Progenitor cell of endocrine pancreas (in vitro differentiated cells): ENCODE measurements at regions not wholly inside any gene's neighbourhood (a gene's known extent, or its start where the extent isn't known, plus 50 kb on each side); places are given as distances from the start of the nearest gene placed in this dataset.

Experiments used
- DNase-seq: peaks from one replicate; pipeline ENCODE4 v3.0.0; 2021; ENCODE audit warnings: low spot score; ENCODE audit not compliant: unreplicated experiment
- H3K27ac Mint-ChIP-seq: 2 replicates; pipeline ENCODE4 v1.8.0; 2021; ENCODE audit warnings: mild to moderate bottlenecking, moderate library complexity, mixed read lengths
- H3K27me3 Mint-ChIP-seq: 2 replicates; pipeline ENCODE4 v1.8.0; 2021; ENCODE audit warnings: mixed read lengths
- H3K36me3 Mint-ChIP-seq: 2 replicates; pipeline ENCODE4 v1.8.0; 2022; ENCODE audit warnings: mixed read lengths; ENCODE audit not compliant: insufficient read depth
- H3K4me1 Mint-ChIP-seq: 2 replicates; pipeline ENCODE4 v1.8.0; 2021; ENCODE audit warnings: low read depth, mixed read lengths
- H3K4me3 Mint-ChIP-seq: 2 replicates; pipeline ENCODE4 v1.8.0; 2021; ENCODE audit warnings: low read depth, mild to moderate bottlenecking, moderate library complexity, mixed read lengths
- H3K9me3 Mint-ChIP-seq: 2 replicates; pipeline ENCODE4 v1.8.0; 2021; ENCODE audit warnings: low read depth, mixed read lengths
- CTCF ChIP-seq: fragments of 200-600 bp; sonication (generic); IDR thresholded peaks from one replicate; pipeline ENCODE4 v1.5.0; 2021; ENCODE audit warnings: antibody characterized with exemption, mild to moderate bottlenecking; ENCODE audit not compliant: unreplicated experiment

- DNase-seq: no peak
- Mint-ChIP-seq H3K27me3 (peaks cover 15% of the 10 kb centered on the region), H3K4me1 (peaks cover 9% of the 10 kb centered on the region), H3K36me3 (no peaks in the 10 kb centered on the region), H3K4me3 (no peak overlapping the region), H3K9me3 (no peaks in the 10 kb centered on the region), H3K27ac (no peak overlapping the region)
- TF ChIP-seq CTCF: no peak
Observed at GRCh38 chr1:228899421-228899956, 164.2 kb downstream of the RHOU start.

GRCh38 chr1:228900099-228900885, 165.0 kb downstream of the RHOU start:
- no peak for DNase-seq
- Mint-ChIP-seq H3K4me3 (no peak overlapping the region), H3K27ac (no peak overlapping the region), H3K9me3 (no peaks in the 10 kb centered on the region), H3K4me1 (peaks cover 9% of the 10 kb centered on the region), H3K36me3 (no peaks in the 10 kb centered on the region), H3K27me3 (peaks cover 15% of the 10 kb centered on the region)
- TF ChIP-seq CTCF: no peak

DNA sequence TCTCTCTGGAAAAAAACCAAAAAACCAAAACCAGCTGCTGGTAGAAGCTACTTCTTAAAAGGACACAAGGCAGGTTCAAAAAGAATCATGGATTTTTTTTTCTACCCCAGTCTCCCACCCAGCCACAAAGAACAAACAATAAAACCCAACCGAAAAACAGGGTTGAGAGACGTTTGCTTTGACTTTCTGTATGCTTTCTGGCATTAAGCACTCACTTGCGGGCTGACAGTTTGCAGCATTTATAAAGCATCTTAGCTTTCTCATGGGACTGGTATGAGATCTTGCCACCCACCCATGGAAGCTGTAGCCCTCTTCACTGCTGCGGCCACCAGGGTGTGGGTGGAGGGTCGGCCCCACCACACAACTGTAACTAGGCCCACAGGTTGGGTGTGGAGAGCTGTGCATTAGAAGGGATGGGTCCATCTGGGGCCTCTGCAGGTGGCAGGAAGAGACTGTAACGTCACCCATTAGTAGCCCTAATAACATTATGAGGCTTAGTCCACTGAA, 165.7 kb downstream of the RHOU start:
- no peaks in the 10 kb centered on the region for H3K9me3 Mint-ChIP-seq
- H3K36me3 Mint-ChIP-seq: no peaks in the 10 kb centered on the region
- H3K27ac Mint-ChIP-seq: no peak overlapping the region
- H3K4me1 Mint-ChIP-seq: peaks cover 9% of the 10 kb centered on the region
- H3K27me3 Mint-ChIP-seq: peaks cover 15% of the 10 kb centered on the region
- TF ChIP-seq CTCF: no peak
- DNase-seq: no peak
- H3K4me3 Mint-ChIP-seq: no peak overlapping the region

DNA sequence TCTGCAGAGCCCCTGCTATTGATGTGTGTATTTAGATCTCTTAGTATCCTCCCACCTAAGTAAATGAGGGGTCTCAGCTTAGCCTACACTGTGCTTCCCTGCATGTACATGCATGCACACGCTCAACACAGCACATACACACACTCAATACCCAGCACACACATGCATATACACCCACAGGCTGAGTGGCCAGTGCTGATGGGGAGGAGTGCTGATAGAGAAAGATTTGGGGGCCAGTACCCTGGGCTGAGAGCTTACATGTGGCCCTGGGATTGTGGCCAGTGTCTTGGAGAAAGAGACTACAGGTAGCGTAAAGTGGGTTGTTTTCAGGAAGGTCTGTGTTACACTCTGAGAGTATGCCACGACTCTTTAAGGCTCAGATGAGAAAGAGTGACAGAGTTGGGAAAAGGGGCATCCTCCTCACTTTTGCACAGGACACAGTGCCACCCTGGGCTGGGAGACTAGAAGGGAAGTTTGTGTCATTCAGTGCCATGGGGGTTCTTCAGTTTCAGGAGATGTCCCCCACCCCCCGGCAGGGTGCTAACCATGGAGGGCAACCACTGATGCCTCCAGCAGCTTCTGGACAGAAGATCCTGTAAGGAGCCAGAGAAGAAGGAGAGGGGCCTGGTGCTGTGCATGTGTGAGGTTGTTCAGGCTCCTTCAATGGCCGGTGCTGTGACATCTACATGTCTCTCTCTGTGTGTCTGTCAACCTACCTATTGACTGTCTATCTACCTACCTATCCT, 166.8 kb downstream of the RHOU start:
- no peaks in the 10 kb centered on the region for H3K9me3 Mint-ChIP-seq
- H3K4me1 Mint-ChIP-seq: peaks cover 9% of the 10 kb centered on the region
- no peak overlapping the region for H3K27ac Mint-ChIP-seq
- no peak for DNase-seq
- TF ChIP-seq CTCF: no peak
- peaks cover 15% of the 10 kb centered on the region for H3K27me3 Mint-ChIP-seq
- H3K4me3 Mint-ChIP-seq: no peak overlapping the region
- H3K36me3 Mint-ChIP-seq: no peaks in the 10 kb centered on the region

DNA sequence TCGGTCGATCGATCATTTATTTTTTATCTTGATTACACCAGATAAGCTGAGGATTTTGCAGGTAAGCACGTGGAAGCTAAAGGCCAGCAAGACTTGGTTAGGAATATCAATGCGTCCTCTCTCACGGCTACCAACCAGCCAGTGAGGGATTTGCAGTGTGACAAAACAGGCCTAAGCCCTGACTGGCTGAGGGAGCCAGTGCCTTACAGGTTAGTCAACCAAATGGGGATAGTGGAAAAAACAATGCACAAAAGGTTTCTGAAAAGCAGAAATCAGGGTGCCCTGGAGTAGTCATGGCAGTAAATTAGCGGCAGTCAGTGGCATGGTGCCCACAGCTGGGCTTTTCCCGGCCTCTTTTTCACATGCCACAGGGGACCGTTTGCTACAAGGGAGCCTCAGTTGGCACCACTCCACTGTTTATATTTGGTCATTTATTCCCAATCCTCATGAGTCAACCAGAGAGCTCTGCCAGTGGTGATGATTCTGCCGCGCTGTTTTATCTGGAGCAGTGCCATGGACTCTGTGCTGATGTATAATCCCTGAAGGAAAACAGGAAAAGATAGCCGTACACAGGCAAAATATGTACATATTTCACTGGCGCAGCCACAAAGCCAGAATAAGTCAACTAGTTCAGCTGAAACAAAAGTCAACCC, 167.6 kb downstream of the RHOU start:
- TF ChIP-seq CTCF: no peak
- Mint-ChIP-seq H3K27ac (no peak overlapping the region), H3K4me1 (peaks cover 9% of the 10 kb centered on the region), H3K4me3 (no peak overlapping the region), H3K36me3 (no peaks in the 10 kb centered on the region), H3K9me3 (no peaks in the 10 kb centered on the region), H3K27me3 (peaks cover 15% of the 10 kb centered on the region)
- no peak for DNase-seq
